ENCODE measurements at regions not wholly inside any gene's neighbourhood (a gene's known extent, or its start where the extent isn't known, plus 50 kb on each side); places are given as distances from the start of the nearest gene placed in this dataset.

DNA sequence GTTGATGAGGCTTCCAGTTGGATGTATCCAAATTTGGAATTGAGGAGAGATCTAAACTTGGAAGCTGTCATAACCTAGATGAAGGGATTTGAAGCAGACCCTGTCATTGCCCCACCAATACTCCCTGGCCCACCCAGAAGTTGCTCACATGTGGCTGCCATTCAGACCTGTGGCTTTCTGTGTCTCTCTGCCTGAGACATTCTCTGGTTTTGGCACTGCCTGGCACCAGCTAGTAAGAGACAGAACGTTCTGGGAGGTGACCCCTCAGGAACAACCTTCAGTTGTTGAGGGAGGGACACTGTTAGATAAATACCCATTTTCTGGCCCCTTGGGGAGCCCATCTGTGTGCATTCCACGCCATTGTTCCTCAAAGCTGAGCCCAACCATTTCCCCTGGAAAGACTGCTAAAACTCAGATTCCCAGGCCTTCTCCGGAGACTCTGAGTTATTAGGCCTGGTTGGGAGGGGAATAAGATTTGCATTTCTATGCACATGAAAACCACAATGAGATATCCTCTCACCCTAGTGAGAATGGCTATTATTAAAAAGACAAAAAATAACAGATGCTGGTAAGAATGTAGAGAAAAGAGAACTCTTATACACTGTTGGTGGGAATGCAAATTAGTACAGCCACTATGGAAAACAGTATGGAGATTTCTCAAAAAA, 290.4 kb downstream of the TSHZ3 start:
- Mint-ChIP-seq H3K36me3 (ENCODE audit: low read depth) (no peaks in the 10 kb centered on the region), H3K4me3 (no peak overlapping the region), H3K27me3 (ENCODE audit: insufficient read depth) (no peaks in the 10 kb centered on the region), H3K27ac (no peak overlapping the region), H3K9me3 (peaks cover 8% of the 10 kb centered on the region), H3K4me1 (no peaks in the 10 kb centered on the region)
- WGBS, 2 experiments (ENCODE audit: insufficient coverage in 1 of 2, insufficient read length in 1 of 2) = 72% methylated on average over 3 of the region's 3 CpGs; no CpG with 5 or more reads in 1 of the 2 experiments
- TF ChIP-seq, protein P1, sequence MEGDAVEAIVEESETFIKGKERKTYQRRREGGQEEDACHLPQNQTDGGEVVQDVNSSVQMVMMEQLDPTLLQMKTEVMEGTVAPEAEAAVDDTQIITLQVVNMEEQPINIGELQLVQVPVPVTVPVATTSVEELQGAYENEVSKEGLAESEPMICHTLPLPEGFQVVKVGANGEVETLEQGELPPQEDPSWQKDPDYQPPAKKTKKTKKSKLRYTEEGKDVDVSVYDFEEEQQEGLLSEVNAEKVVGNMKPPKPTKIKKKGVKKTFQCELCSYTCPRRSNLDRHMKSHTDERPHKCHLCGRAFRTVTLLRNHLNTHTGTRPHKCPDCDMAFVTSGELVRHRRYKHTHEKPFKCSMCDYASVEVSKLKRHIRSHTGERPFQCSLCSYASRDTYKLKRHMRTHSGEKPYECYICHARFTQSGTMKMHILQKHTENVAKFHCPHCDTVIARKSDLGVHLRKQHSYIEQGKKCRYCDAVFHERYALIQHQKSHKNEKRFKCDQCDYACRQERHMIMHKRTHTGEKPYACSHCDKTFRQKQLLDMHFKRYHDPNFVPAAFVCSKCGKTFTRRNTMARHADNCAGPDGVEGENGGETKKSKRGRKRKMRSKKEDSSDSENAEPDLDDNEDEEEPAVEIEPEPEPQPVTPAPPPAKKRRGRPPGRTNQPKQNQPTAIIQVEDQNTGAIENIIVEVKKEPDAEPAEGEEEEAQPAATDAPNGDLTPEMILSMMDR (conservative IDR thresholded peaks at IDR 0.05) = no peak
- DNase-seq = no peak
- H3K4me1 ChIP-seq (ENCODE audit: control insufficient read depth, insufficient read depth, low read length) = no peaks in the 10 kb centered on the region
- H3K27me3 ChIP-seq (ENCODE audit: control insufficient read depth, insufficient read depth, low read length, poor library complexity, severe bottlenecking) = no peaks in the 10 kb centered on the region
- no peaks in the 10 kb centered on the region for H3K36me3 ChIP-seq (ENCODE audit: control insufficient read depth, insufficient read depth, low read length)
- H3K4me3 ChIP-seq (ENCODE audit: low read length) = no peak overlapping the region
- no peak overlapping the region for H3K9ac ChIP-seq (ENCODE audit: extremely low read depth, low read length, poor library complexity, severe bottlenecking)
- H3K27ac ChIP-seq (ENCODE audit: low read depth, low read length) = no peak overlapping the region
- H3K9me3 ChIP-seq (ENCODE audit: control insufficient read depth, low read length) = peaks cover 7% of the 10 kb centered on the region

GRCh38 chr19:31057476-31057875, 291.8 kb downstream of the TSHZ3 start:
- Mint-ChIP-seq H3K4me1 (no peaks in the 10 kb centered on the region), H3K9me3 (peaks cover 8% of the 10 kb centered on the region), H3K4me3 (no peak overlapping the region), H3K27ac (no peak overlapping the region), H3K27me3 (ENCODE audit: insufficient read depth) (no peaks in the 10 kb centered on the region), H3K36me3 (ENCODE audit: low read depth) (no peaks in the 10 kb centered on the region)
- no peak for DNase-seq
- WGBS, 2 experiments (ENCODE audit: insufficient coverage in 1 of 2, insufficient read length in 1 of 2) = 79 to 100% methylated on average over 2 of the region's 2 CpGs
- no peak overlapping the region for H3K27ac ChIP-seq (ENCODE audit: low read depth, low read length)
- TF ChIP-seq, protein P1 (conservative IDR thresholded peaks at IDR 0.05) = no peak
- H3K9me3 ChIP-seq (ENCODE audit: control insufficient read depth, low read length) = peaks cover 7% of the 10 kb centered on the region
- no peaks in the 10 kb centered on the region for H3K4me1 ChIP-seq (ENCODE audit: control insufficient read depth, insufficient read depth, low read length)
- H3K36me3 ChIP-seq (ENCODE audit: control insufficient read depth, insufficient read depth, low read length) = no peaks in the 10 kb centered on the region
- H3K9ac ChIP-seq (ENCODE audit: extremely low read depth, low read length, poor library complexity, severe bottlenecking) = no peak overlapping the region
- no peak overlapping the region for H3K4me3 ChIP-seq (ENCODE audit: low read length)
- H3K27me3 ChIP-seq (ENCODE audit: control insufficient read depth, insufficient read depth, low read length, poor library complexity, severe bottlenecking) = no peaks in the 10 kb centered on the region

DNA sequence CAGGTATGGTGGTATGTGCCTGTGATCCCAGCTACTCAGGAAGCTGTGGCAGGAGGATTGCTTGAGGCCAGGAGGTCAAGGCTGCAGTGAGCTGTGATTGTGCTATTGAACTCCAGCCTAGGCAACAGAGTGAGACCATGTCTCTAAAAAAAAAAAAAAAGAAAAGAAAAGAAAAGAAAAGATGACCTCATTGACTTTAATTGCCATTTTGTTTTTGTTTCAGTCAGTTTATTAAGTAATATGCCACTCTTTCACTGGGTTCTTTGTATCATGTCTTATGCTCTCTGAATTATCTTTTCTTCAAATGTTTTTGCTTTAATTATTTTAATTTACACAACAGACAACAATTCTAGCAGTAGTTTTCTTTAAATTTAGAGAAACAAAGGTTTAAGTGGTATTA, 293.8 kb downstream of the TSHZ3 start:
- peaks cover 3% of the 10 kb centered on the region for H3K9me3 Mint-ChIP-seq
- H3K27ac ChIP-seq (ENCODE audit: low read depth, low read length) = no peak overlapping the region
- H3K4me3 ChIP-seq (ENCODE audit: low read length) = no peak overlapping the region
- H3K36me3 ChIP-seq (ENCODE audit: control insufficient read depth, insufficient read depth, low read length) = no peaks in the 10 kb centered on the region
- no peak for DNase-seq
- no peak overlapping the region for H3K27ac Mint-ChIP-seq
- H3K36me3 Mint-ChIP-seq (ENCODE audit: low read depth) = no peaks in the 10 kb centered on the region
- no peaks in the 10 kb centered on the region for H3K4me1 Mint-ChIP-seq
- H3K27me3 ChIP-seq (ENCODE audit: control insufficient read depth, insufficient read depth, low read length, poor library complexity, severe bottlenecking) = no peaks in the 10 kb centered on the region
- peaks cover 6% of the 10 kb centered on the region for H3K9me3 ChIP-seq (ENCODE audit: control insufficient read depth, low read length)
- no peaks in the 10 kb centered on the region for H3K4me1 ChIP-seq (ENCODE audit: control insufficient read depth, insufficient read depth, low read length)
- no peak overlapping the region for H3K4me3 Mint-ChIP-seq
- TF ChIP-seq, protein P1 (conservative IDR thresholded peaks at IDR 0.05) = no peak
- H3K27me3 Mint-ChIP-seq (ENCODE audit: insufficient read depth) = no peaks in the 10 kb centered on the region
- H3K9ac ChIP-seq (ENCODE audit: extremely low read depth, low read length, poor library complexity, severe bottlenecking) = no peak overlapping the region

Data from endodermal cell (in vitro differentiated cells).